Activated CD8-positive, alpha-beta T cell treated with anti-CD3 and anti-CD28 coated beads for 36 hours (primary cell): ENCODE measurements at regions not wholly inside any gene's neighbourhood (a gene's known extent, or its start where the extent isn't known, plus 50 kb on each side); places are given as distances from the start of the nearest gene placed in this dataset.
A peak's percentile ranks its signal among the peaks of the same experiment; 100 is the strongest.
"Not testable (repeated sequence)": the region's sequence is repeated elsewhere in the genome, so short reads cannot be mapped to it uniquely, and the experiment has no call there.

Experiments
- ATAC-seq: fragments of 200-7000 bp; cut with Tn5 transposase; one replicate; pipeline ENCODE4 v1.10.0; 2021; ENCODE audit warnings: mild to moderate bottlenecking, moderate library complexity
- CTCF ChIA-PET: fragments of 350-600 bp; sonication (Branson Sonifier 250); formaldehyde crosslinking; loops from one replicate; lab custom pipeline; 2021; ENCODE audit warnings: antibody characterized with exemption; lab: Charles Lee
- POLR2A ChIA-PET: fragments of 350-600 bp; sonication (Branson Sonifier 250); formaldehyde crosslinking; loops from one replicate; lab custom pipeline; 2021; ENCODE audit warnings: antibody characterized with exemption; lab: Charles Lee
- DNase-seq: peaks from one replicate; pipeline ENCODE4 v3.0.0-alpha.2; 2020
- H3K27ac Mint-ChIP-seq: one replicate; pipeline ENCODE4 v1.8.0; 2021; ENCODE audit warnings: mild to moderate bottlenecking, mixed read lengths
- H3K27me3 Mint-ChIP-seq: one replicate; pipeline ENCODE4 v1.8.0; 2021; ENCODE audit warnings: mixed read lengths
- H3K36me3 Mint-ChIP-seq: one replicate; pipeline ENCODE4 v1.8.0; 2021; ENCODE audit warnings: low read depth, mixed read lengths
- H3K4me1 Mint-ChIP-seq: one replicate; pipeline ENCODE4 v1.8.0; 2021; ENCODE audit warnings: low read depth, mixed read lengths
- H3K4me3 Mint-ChIP-seq: one replicate; pipeline ENCODE4 v1.8.0; 2021; ENCODE audit warnings: mild to moderate bottlenecking, moderate library complexity, mixed read lengths
- H3K9me3 Mint-ChIP-seq: one replicate; pipeline ENCODE4 v1.8.0; 2021; ENCODE audit warnings: mixed read lengths
- CTCF ChIP-seq: fragments of 200-600 bp; IDR thresholded peaks from one replicate; pipeline ENCODE4 v1.8.0; 2022; ENCODE audit warnings: antibody characterized with exemption, mild to moderate bottlenecking
- intact Hi-C: fragments of 100-400 bp; cut with micrococcal nuclease; formaldehyde crosslinking; loops from one replicate; pipeline ENCODE4 v1.10.0; 2022

GRCh38 chrX:81412428-81412827 is 210.5 kb downstream of the SH3BGRL start:
- intact Hi-C loops: no loop called here
- Mint-ChIP-seq H3K27ac (no peak overlapping the region), H3K4me1 (no peaks in the 10 kb centered on the region), H3K36me3 (no peaks in the 10 kb centered on the region), H3K9me3 (no peaks in the 10 kb centered on the region), H3K4me3 (no peak overlapping the region), H3K27me3 (no peaks in the 10 kb centered on the region)
- POLR2A ChIA-PET: no interaction called here
- CTCF ChIA-PET: interaction anchor here (0.9 kb wide), 1 partner anchor 984 kb away, joined by 3 read pairs; no protein-coding TSS in a partner anchor
- DNase-seq: no peak
- ATAC-seq: no peak
- no peak for TF ChIP-seq CTCF

- intact Hi-C loops, ATAC-seq, DNase-seq, H3K36me3 Mint-ChIP-seq, H3K4me1 Mint-ChIP-seq, H3K9me3 Mint-ChIP-seq, H3K27me3 Mint-ChIP-seq, H3K27ac Mint-ChIP-seq, POLR2A ChIA-PET, H3K4me3 Mint-ChIP-seq: not testable (repeated sequence)
- CTCF ChIA-PET: interaction anchor here (0.9 kb wide), 1 partner anchor 985 kb away, joined by 3 read pairs; no protein-coding TSS in a partner anchor
Measured at GRCh38 chrX:81412857-81413256, 211.0 kb downstream of the SH3BGRL start.

- H3K27ac Mint-ChIP-seq: no peak overlapping the region
- DNase-seq (no peak), ATAC-seq (no peak)
- POLR2A ChIA-PET: no interaction called here
- CTCF ChIA-PET: no interaction called here
- intact Hi-C loops: no loop called here
- no peak overlapping the region for H3K4me3 Mint-ChIP-seq
- H3K27me3 Mint-ChIP-seq: no peaks in the 10 kb centered on the region
- no peaks in the 10 kb centered on the region for H3K4me1 Mint-ChIP-seq
- H3K36me3 Mint-ChIP-seq: no peaks in the 10 kb centered on the region
- no peaks in the 10 kb centered on the region for H3K9me3 Mint-ChIP-seq
- TF ChIP-seq CTCF: peak; percentile 12
Measured at GRCh38 chrX:81414630-81415029, 212.7 kb downstream of the SH3BGRL start.
